GM18508 (cell line): ENCODE measurements at regions not wholly inside any gene's neighbourhood (a gene's known extent, or its start where the extent isn't known, plus 50 kb on each side); places are given as distances from the start of the nearest gene placed in this dataset.

ENCODE experiments used
- ATAC-seq: cut with Tn5 transposase; IDR thresholded peaks from one replicate; pipeline ENCODE4 v1.9.1; 2021; ENCODE audit warnings: moderate number of reproducible peaks; ENCODE audit not compliant: insufficient read depth, unreplicated experiment

DNA sequence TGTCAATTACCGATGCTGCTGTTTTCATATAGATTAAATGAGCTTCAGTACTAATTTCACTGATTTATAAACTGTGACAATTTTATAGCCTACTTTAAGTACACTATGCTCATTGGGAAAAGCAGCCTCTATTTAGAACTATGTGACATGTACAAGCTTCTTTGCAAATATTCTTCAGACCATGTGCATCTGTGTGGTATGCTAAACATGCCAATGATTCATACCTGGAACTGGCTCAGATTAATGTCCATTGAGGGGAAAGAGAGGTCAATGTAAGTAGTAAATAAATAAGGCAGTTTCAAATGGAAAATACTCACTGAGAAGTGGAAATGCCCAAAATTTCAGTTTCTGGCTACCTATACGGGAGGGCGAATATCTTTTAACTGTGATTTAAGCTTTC is 777.7 kb downstream of the C6orf118 start:
- ATAC-seq: no peak

DNA sequence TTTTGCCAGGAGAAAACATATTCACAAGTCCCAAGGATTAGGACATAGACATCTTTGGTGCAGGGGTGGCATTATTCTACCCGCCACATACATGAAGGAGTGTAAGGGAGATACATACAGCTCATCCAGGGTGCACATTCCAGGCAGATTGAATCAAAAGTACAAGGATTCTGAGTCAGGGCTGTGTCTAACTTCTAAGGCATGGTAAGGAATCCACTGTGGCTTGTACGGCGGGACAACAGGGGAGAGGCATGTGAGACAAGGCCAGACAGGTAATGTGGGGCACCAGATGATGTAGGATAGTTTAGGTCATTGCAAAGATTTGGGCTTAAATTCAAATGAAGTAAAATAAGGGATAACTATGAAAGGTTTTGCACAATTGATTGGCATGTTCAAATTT is 780.9 kb downstream of the C6orf118 start:
- ATAC-seq: no peak

GRCh38 chr6:164523087-164523654 is 786.2 kb downstream of the C6orf118 start:
- no peak for ATAC-seq

DNA sequence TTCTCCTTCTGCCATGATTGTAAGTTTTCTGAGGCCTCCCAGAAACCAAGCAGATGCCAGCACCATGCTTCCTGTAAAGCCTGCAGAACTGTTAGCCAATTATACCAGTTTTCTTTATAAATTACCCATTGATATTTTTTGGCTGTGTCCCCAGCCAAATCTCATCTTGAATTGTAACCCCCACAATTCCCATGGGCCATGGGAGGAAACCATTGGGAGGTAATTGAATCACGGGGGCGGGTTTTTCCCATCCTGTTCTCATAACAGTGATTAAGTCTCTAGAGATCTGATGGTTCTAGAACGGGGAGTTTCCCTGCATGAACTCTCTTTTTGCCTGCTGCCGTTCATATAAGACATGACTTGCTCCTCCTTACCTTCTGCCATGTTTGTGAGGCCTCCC is 788.5 kb downstream of the C6orf118 start:
- no peak for ATAC-seq

- no peak for ATAC-seq
Observed at GRCh38 chr6:164507206-164507940, 802.0 kb downstream of the C6orf118 start.

DNA sequence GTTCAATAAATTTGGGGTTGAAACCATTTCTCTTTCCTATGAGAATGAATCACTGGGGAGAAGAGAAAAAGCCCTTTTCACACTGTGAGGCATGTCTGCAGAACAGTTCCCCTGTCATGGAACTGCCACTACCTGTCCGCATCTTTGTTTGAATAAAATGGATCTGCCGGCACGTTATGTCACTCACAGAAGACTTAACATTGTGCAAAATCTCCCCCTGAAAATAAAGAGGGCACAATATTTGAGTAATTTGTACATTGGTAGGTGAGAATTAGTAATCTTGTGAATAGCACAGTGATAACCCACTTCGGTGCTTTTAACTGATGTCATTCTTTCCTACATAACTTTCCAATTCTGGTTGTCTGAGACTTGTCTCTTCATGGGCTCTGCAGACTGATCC is 804.0 kb downstream of the C6orf118 start:
- ATAC-seq: no peak

- no peak for ATAC-seq
Observed at GRCh38 chr6:164502833-164503232, 806.6 kb downstream of the C6orf118 start.

DNA sequence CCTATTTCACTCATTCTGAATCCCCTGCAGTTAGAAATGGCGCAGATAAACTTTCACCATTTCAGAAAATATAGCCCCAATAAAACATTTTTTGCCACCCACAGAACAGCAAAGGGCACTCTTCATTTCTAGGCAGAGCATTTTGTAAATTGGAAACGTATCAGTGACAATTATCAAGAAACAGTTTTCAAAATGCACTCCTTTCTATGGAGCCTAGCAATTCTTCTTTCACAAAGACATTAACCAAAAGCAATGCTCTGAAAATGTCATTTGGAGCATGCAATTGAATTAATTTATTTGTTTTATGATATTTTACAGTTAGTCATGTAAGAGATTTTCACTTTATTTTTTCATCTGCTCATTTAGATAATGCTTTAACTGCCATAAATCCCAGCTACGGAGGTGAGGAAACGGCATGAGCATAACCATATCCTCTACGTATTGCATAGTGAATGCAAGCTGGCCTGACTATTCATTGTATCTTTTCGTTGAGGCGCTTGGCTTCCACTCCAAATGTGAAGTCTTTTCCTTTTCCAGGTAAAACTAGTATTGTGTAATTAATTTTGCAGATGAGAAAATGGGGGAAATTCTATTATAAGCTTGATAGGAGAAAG is 813.4 kb downstream of the C6orf118 start:
- no peak for ATAC-seq

DNA sequence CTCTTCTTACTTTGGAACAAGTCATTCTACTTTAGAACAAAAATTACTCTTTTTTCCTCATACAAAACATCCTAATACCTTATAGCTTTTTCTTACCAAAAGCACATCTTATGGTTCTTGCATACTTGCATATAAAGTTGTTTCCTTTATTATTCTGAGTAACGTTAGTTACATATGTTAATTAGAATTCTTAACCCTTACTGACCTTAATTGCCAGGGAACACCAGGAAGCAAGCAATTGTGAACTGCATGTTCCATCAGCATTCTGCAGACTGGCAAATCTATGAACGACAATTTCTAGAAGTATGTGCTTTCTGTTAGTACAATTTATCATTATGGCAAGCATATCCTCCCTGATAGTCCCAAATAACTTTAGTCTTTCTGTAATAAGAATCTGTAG is 831.0 kb downstream of the C6orf118 start:
- no peak for ATAC-seq

DNA sequence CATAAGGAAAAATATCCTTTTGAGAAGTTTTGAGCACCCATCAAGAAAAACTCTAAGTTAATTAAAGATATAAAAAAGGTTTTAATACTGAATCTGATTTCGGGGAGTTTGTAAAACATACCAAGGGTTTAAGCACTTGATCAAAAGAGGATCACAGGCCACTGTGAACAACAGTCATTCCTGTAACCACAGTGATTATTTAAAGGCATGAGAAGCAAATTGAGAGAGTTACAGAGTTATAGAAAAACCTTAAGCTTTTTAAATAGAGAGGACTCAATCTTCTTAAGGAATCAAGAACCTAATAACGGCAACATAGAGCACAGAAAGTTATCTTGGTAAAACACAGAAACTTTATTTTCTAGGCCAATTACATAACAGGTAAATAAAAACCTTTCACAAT is 831.6 kb downstream of the C6orf118 start:
- no peak for ATAC-seq

GRCh38 chr6:164477101-164477500 is 832.3 kb downstream of the C6orf118 start:
- ATAC-seq: no peak

DNA sequence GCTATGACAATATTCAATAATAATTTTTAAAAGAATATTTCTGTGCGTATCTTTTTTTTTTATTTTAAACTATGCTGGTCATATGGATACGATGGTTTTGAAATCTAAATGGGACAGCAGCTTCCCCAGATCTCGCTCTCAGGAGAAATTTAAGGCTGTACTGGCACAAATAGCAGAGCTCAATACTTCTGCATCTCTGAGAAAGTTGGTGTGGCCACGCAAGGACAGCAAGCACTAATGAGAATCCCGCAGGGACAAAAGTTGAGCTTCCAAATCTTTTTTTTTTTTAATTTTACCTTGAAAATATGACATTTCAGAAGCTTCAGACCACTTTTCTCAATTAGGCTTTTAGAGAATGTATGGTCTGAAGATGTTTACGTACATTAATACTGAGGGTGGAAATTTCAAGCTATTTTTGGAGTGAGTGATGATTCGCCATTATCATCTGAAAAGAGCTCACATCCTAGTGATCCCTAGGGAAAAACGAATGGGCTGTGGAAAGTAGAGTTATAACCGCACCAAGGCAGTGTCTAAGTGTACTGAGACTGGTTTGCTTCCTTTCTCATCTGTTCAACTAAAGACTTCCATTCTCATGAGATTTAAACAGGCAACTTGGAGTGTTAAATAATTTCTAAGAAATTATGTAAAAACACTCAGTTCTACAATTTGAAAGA is 840.0 kb downstream of the C6orf118 start:
- no peak for ATAC-seq

- no peak for ATAC-seq
Observed at GRCh38 chr6:164455835-164456234, 853.6 kb downstream of the C6orf118 start.

DNA sequence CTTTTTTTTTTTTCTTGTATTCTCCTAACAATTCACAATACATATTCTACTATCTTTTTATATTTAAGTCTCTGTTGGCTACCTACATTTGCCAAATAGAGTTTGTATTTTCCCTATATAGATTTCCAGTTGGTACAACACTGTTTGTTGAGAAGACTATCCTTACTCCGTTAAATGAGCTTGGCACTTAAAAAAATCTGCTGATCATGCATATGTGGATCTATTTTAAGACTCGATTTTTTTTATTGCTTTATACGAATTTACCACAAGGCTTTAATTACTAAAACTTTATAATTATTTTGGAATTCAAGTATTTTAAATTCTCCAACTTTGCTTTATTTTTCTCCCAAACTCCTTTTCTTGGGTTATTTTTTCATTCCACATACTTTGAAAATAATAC is 855.6 kb downstream of the C6orf118 start:
- no peak for ATAC-seq

DNA sequence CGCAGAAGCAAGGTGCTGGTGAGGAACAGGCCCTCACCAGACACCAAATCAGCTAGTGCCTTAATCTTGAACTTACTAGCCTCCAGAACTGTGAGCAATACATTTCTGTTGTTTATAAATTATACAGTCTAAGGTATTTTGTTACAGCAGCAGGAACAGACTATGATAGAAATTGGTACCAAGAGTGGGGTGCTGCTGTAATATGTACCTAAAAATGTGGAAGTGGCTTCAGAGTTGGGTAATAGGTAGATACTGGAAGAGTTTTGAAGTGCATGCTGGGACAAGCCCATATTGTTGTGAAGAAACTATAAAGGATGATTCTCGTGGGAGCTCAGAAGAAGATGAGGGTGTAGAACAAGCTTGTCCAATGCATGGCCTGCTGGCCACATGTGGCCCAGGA is 866.8 kb downstream of the C6orf118 start:
- ATAC-seq: no peak

DNA sequence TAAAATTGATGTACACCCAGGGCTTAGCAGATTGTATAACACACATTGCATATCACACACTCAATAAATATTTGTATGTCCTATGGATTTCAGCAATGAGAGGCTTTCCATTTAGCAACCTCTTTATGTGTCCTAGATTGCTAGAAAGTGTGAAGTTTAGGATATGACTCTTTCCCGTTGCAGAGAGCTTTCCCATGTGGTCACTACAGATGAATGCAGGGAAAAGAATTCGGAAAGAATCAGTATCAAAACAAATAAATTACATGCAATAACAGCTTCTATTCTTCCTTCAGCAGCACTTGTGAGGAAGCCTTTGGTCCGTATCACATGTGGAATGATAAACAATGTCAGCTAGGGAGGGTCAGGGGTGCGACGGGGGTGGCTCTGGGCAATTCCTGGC is 870.1 kb downstream of the C6orf118 start:
- ATAC-seq: no peak

GRCh38 chr6:164436976-164437375 is 872.4 kb downstream of the C6orf118 start:
- no peak for ATAC-seq

DNA sequence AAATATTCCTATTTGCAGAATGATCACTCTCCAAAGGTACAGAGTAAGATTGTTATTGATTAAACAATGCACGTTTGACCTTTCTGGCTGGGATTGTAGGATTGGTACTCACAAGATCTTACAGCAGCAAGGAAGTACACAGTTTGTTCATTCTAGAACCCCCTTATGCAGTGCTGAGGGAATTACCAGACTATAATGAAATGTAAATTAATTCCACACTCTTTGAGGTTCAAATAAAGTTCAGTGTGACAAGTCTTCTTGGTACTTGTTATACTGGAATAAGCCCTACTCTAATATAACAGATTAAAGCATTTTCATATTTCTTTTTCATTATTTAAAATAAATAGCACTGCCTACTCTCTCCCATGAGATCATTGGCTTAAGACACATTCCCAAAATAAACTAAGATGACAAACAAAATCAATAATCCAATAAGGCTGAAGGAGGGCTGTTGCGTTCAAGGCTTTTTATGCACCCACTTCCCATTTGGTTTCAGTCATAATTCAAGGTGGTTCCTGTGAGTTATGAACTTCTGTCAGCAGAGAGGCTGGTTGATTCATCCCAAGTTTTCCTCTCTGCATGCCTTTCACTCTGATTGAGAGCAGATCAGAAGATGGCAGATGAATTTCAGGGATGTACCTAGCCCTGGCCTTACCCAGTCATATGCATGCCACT is 881.5 kb downstream of the C6orf118 start:
- no peak for ATAC-seq

GRCh38 chr6:164424489-164424888 is 884.9 kb downstream of the C6orf118 start:
- ATAC-seq: no peak

DNA sequence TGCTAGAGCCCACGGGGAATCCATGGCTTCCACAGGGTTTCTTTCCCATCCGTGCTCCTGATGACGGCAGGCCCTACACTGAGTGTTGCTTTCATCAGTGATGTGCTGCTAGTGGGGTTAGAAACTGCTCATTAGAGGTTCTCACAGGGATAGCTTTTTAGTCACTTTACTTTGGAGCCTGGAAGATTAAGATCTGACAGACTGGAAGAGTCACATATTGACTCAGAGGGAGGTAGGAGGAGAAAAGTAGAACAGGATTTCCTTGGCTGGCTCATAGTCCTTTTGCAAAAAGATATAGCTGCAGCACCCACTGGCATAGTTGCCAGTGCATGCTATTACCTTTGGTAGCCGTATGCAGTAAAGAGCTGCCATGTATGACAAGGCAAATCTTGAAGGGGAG is 890.3 kb downstream of the C6orf118 start:
- no peak for ATAC-seq

DNA sequence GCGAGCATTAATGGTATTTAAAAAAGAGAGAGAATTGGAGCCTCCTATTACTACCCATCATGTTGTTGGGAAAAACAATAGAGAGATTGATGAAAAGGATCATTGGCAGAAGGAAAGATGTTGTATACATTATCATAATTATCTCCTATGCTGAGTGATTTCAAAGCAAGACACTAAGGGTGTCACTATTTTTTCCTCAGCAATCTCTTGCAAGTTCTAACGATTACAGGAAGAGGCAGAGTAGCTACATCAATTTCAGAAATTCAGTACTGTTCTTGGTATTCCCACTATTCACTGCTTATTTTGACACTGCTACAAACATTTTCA is 891.2 kb downstream of the C6orf118 start:
- ATAC-seq: no peak
